ENCODE measurements at regions not wholly inside any gene's neighbourhood (a gene's known extent, or its start where the extent isn't known, plus 50 kb on each side); places are given as distances from the start of the nearest gene placed in this dataset.

DNA sequence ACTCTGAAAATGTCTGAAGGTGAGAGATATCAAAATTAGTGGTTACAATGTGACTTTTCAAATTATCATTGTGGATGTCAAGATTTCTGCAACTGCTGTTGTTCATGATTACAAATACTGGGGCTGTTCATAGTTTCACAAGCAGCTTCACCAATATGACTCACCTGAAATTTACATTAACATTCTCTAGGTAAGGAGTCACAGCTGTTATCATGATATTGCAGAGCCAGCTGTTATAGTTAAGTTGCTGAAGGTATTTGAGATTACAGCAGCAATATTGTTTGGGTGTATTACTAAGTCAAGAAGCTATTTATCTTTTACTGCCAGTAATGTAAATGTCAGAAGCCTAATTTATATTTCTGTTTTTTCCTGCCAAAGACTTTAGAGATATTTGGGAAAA, 140.0 kb downstream of the MC4R start:
- Histone ChIP-seq H3K27me3 (ENCODE audit: insufficient read depth, low read length, poor library complexity, severe bottlenecking) (no peaks in the 10 kb centered on the region), H3K4me2 (ENCODE audit: low read depth, low read length, poor library complexity, severe bottlenecking) (no peak overlapping the region), H3K9me2 (replicated peaks; ENCODE audit: low read depth, low read length) (no peaks in the 10 kb centered on the region), H2AFZ (ENCODE audit: low read length) (no peak overlapping the region), H3K79me2 (ENCODE audit: insufficient read depth, low read length) (no peaks in the 10 kb centered on the region), H3K36me3 (ENCODE audit: insufficient read depth, low read length) (no peaks in the 10 kb centered on the region), H3K4me1 (ENCODE audit: insufficient read depth, low read length, poor library complexity, severe bottlenecking) (no peaks in the 10 kb centered on the region), H3K9ac (ENCODE audit: low read depth, low read length, poor library complexity, severe bottlenecking) (no peak overlapping the region), H3K9me3 (ENCODE audit: insufficient read depth, low read depth, low read length) (no peaks in the 10 kb centered on the region), H4K20me1 (ENCODE audit: insufficient read depth, low read length, poor library complexity, severe bottlenecking) (no peaks in the 10 kb centered on the region), H3F3A (ENCODE audit: low read depth) (no peaks in the 10 kb centered on the region), H3K4me3 (ENCODE audit: low read length, poor library complexity, severe bottlenecking) (no peak overlapping the region)
- TF ChIP-seq, protein P1, sequence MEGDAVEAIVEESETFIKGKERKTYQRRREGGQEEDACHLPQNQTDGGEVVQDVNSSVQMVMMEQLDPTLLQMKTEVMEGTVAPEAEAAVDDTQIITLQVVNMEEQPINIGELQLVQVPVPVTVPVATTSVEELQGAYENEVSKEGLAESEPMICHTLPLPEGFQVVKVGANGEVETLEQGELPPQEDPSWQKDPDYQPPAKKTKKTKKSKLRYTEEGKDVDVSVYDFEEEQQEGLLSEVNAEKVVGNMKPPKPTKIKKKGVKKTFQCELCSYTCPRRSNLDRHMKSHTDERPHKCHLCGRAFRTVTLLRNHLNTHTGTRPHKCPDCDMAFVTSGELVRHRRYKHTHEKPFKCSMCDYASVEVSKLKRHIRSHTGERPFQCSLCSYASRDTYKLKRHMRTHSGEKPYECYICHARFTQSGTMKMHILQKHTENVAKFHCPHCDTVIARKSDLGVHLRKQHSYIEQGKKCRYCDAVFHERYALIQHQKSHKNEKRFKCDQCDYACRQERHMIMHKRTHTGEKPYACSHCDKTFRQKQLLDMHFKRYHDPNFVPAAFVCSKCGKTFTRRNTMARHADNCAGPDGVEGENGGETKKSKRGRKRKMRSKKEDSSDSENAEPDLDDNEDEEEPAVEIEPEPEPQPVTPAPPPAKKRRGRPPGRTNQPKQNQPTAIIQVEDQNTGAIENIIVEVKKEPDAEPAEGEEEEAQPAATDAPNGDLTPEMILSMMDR (conservative IDR thresholded peaks at IDR 0.05; ENCODE audit: low read length) = no peak
- no peak for TF ChIP-seq EZH2phosphoT487 (IDR thresholded peaks at IDR 0.05; ENCODE audit: borderline replicate concordance)

DNA sequence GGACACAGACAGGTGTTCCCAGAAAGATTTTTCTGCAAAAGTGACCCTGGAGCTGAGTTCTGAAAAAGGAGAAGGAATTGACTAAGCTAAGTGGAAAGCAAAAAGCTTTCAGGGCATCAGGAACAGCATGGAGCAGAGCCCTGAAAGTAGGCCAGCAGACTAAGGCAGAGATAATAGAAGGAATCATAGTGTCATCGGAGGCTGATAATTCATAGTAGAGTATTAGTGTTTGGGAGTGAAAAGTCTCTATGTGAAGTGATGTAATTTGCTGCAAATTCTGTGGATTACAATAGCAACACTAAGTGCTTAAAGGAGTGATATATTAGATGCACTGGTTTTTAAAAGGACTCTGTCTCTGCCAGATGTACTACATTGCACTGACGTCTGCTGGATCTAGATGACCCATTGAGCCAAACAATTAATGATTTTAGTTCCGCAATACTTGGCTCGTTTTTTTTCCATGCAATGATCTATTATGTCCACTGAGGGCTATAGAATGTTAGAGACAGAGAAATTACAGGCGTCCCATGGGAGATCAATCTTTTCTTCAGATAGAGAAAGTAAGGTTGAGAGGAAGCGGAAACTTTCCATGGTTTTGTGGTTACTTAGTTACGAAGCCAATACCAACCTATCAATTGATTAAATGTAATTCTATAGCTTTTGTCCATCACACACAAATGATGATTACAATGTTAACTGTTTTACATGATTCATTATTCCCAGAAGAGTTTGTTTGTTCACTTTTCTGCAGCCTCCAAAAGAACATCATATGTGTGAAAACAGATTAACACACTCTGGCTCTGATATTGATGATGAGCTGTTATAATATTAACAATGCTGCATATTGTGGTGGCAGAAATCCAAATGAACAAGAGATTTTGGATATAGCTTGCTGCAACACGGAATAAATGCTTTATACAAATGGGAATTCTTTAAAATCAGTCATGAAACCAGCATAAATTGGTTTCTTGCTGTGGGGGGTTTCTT, 143.7 kb downstream of the MC4R start:
- H3K9me2 ChIP-seq (replicated peaks; ENCODE audit: low read depth, low read length) = no peaks in the 10 kb centered on the region
- no peaks in the 10 kb centered on the region for H3F3A ChIP-seq (ENCODE audit: low read depth)
- H3K9me3 ChIP-seq (ENCODE audit: insufficient read depth, low read depth, low read length) = peaks cover 7% of the 10 kb centered on the region; the same call in 1 of the 2 replicates
- H3K4me1 ChIP-seq (ENCODE audit: insufficient read depth, low read length, poor library complexity, severe bottlenecking) = no peaks in the 10 kb centered on the region
- TF ChIP-seq EZH2phosphoT487 (IDR thresholded peaks at IDR 0.05; ENCODE audit: borderline replicate concordance) = no peak
- TF ChIP-seq, protein P1 (conservative IDR thresholded peaks at IDR 0.05; ENCODE audit: low read length) = no peak
- no peaks in the 10 kb centered on the region for H3K79me2 ChIP-seq (ENCODE audit: insufficient read depth, low read length)
- no peak overlapping the region for H2AFZ ChIP-seq (ENCODE audit: low read length)
- no peak overlapping the region for H3K4me2 ChIP-seq (ENCODE audit: low read depth, low read length, poor library complexity, severe bottlenecking)
- H3K36me3 ChIP-seq (ENCODE audit: insufficient read depth, low read length) = no peaks in the 10 kb centered on the region
- H3K4me3 ChIP-seq (ENCODE audit: low read length, poor library complexity, severe bottlenecking) = no peak overlapping the region
- H4K20me1 ChIP-seq (ENCODE audit: insufficient read depth, low read length, poor library complexity, severe bottlenecking) = no peaks in the 10 kb centered on the region
- H3K27me3 ChIP-seq (ENCODE audit: insufficient read depth, low read length, poor library complexity, severe bottlenecking) = no peaks in the 10 kb centered on the region
- H3K9ac ChIP-seq (ENCODE audit: low read depth, low read length, poor library complexity, severe bottlenecking) = no peak overlapping the region

GRCh38 chr18:60215432-60215831, 157.1 kb downstream of the MC4R start:
- Histone ChIP-seq H3K4me2 (ENCODE audit: low read depth, low read length, poor library complexity, severe bottlenecking) (no peak overlapping the region), H3K4me3 (ENCODE audit: low read length, poor library complexity, severe bottlenecking) (no peak overlapping the region), H4K20me1 (ENCODE audit: insufficient read depth, low read length, poor library complexity, severe bottlenecking) (no peaks in the 10 kb centered on the region), H3K79me2 (ENCODE audit: insufficient read depth, low read length) (no peaks in the 10 kb centered on the region), H3K36me3 (ENCODE audit: insufficient read depth, low read length) (no peaks in the 10 kb centered on the region), H3K9ac (ENCODE audit: low read depth, low read length, poor library complexity, severe bottlenecking) (no peak overlapping the region), H3K27me3 (ENCODE audit: insufficient read depth, low read length, poor library complexity, severe bottlenecking) (no peaks in the 10 kb centered on the region), H3F3A (ENCODE audit: low read depth) (no peaks in the 10 kb centered on the region), H3K4me1 (ENCODE audit: insufficient read depth, low read length, poor library complexity, severe bottlenecking) (no peaks in the 10 kb centered on the region), H2AFZ (ENCODE audit: low read length) (no peak overlapping the region), H3K9me2 (replicated peaks; ENCODE audit: low read depth, low read length) (no peaks in the 10 kb centered on the region), H3K9me3 (ENCODE audit: insufficient read depth, low read depth, low read length) (no peaks in the 10 kb centered on the region)
- TF ChIP-seq EZH2phosphoT487 (IDR thresholded peaks at IDR 0.05; ENCODE audit: borderline replicate concordance) = no peak
- TF ChIP-seq, protein P1 (conservative IDR thresholded peaks at IDR 0.05; ENCODE audit: low read length) = no peak

All from Loucy (cell line).